ENCODE measurements at regions not wholly inside any gene's neighbourhood (a gene's known extent, or its start where the extent isn't known, plus 50 kb on each side); places are given as distances from the start of the nearest gene placed in this dataset.

DNA sequence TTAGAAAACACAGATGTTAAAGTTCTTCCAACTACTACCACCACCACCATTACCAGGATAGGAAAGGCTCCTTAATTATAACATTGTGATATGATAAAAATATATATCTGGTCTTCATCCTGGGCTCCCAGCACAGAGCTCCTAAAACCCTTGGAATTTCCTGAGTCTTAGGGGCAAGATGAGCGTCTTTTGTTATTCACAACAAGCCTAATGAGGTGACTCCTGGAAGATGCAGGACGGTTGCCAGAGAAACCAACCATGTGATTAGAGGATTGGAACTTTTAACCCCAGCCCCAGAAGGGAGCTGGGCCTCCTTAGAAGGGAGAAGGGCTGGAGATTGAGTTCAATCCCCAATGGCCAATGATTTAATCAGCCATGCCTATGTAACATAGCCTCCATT lies 148.0 kb upstream of the ADRA1B start:
- DNase-seq = no peak

GRCh38 chr5:159772698-159773061 lies 143.6 kb upstream of the ADRA1B start:
- no peak for DNase-seq

- DNase-seq = peak; percentile 56
These were observed 143.0 kb upstream of the ADRA1B start for GRCh38 chr5:159773062-159773924.

- no peak for DNase-seq
These were observed 141.7 kb upstream of the ADRA1B start for GRCh38 chr5:159774476-159775031.

DNA sequence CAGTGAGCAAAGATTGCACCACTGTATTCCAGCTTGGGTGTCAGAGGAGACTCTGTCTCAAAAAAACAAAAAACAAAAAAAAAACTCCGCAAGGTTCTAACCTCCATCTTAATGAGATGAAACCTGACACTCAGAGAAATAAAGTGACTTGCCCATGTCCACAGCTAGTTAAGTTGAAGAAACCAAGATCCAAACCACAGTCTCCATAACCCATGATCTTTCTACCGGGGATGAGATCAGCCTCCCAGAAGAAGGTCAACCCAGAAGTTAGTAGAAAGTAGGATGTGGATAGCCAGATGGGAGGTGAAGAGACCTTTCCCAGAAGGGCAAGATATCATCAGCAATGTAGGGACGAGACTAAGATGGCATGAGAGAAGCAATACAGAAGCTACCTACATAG lies 140.4 kb upstream of the ADRA1B start:
- DNase-seq = no peak

- DNase-seq = no peak
These were observed 139.1 kb upstream of the ADRA1B start for GRCh38 chr5:159777049-159777660.

- DNase-seq = no peak
These were observed 136.8 kb upstream of the ADRA1B start for GRCh38 chr5:159779481-159779880.

DNA sequence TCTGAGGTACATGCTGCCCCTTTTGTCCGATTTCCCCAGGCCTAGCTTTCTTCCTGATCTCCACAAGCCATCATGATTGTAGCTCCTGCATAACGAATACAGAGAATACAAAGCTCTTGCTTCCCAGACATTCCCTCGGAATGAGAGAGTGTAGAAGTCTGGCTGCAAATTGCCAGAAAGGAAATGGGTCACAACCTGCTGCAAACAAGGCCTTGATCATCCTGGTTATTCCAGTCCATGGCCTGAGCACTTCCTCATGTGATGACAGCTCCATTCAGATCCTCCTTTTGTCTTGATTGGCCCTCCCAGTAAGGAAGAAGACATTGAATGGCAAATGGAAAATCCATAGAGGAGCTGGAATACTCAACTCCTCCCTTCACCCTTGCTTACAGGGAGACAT lies 136.0 kb upstream of the ADRA1B start:
- no peak for DNase-seq

DNA sequence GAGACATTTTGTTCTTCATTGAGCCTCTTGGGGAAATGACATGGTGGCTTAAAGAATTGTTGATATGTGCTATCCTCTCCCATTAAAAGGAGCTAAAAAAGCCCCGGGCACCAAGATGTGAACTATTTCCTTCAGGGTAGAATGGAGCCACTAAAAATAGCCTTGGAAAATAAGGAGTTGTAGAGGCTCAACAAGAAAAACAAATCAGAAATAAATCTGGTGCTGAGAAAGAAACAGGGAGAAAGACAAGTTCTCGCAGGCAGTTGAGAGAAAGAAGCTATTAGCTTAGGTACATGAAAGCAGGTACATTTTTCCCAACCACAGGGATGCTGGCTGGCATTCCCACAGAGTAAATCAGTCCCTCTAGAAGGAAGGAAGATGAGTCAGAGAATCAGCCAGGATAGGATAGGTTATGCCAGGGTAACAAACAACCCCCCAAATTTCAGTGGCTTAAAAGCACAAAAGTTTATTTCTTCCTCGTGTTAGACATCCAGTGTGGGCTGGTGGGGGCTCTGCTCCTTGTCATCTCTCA lies 134.6 kb upstream of the ADRA1B start:
- no peak for DNase-seq

DNA sequence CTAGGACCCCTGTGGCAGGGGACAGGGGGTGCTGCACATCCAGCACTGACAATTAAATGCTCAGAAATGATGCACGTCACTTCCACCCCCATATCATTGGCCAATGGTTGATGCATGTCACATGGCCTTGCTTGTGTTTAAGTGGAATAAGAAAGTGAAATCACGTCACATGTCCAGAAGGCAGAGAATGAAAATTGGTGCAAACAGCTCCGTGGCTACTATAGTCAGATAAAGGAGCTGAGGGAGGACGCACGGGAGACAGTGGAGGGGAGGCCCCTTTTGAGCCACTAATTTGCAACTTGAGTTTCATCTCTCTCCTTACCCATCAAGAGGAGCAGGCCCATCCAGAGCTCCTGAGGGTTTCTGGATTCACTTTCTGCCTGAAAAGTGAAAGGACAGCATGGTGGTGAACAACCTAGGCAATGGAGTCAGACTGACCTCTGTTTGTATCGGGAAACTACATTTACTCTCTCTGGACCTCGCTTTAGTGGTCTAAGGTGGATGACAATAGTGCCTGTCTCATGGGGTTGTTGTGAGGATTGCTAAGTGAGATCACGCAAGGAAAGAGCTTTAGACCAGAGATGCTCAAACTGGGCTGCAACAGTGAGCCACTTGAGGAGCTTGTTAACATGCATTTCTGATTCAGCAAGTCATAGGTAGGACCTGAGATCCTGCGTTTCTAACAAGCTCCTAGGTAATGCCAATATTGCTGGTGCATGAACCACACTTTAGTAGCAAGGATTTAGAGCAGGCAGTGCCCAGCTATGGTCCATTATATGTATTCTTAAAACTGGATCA lies 133.9 kb upstream of the ADRA1B start:
- DNase-seq = no peak

GRCh38 chr5:159782995-159783300 lies 133.3 kb upstream of the ADRA1B start:
- no peak for DNase-seq

GRCh38 chr5:159783726-159784247 lies 132.5 kb upstream of the ADRA1B start:
- no peak for DNase-seq

DNA sequence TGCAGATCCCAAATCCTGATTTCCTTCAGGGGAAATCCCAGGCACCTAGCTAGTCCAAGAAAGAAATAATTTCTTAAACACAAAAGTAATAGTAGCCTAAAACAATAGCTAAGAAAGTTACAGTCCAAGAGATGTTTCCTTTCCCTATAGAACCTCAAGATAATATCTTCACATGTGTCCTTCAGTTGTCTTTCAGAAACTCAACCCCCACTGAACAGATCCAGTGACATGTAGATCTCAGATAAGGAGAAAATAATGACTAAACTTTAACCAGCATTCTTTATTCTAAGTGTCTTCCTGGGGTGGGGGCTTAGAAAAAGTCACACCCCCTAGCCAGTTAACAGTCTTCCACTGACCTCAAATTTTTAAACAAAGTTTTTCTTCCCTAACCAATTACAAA lies 131.3 kb upstream of the ADRA1B start:
- DNase-seq = no peak

GRCh38 chr5:159785656-159786055 lies 130.6 kb upstream of the ADRA1B start:
- DNase-seq = no peak

DNA sequence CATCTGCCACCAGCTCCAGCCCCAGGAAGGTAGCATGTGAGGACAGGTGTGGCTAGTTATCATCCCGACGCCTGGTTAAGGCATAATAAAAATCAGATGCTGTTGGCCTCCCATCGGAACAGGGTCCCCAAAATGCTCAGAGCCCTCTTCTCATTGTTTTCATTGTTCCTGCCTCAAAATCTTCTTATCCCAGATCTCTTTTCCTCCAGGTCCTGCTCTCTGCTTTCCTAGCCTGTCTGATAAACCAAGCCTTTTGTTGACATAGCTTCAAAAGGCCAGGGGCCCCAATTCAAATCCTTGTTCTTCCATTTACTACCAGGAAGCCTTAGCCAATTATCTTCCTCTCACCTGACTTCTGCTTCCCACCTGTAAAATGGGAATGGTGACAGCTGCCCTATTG lies 130.1 kb upstream of the ADRA1B start:
- no peak for DNase-seq

GRCh38 chr5:159786901-159787691 lies 129.2 kb upstream of the ADRA1B start:
- no peak for DNase-seq

DNA sequence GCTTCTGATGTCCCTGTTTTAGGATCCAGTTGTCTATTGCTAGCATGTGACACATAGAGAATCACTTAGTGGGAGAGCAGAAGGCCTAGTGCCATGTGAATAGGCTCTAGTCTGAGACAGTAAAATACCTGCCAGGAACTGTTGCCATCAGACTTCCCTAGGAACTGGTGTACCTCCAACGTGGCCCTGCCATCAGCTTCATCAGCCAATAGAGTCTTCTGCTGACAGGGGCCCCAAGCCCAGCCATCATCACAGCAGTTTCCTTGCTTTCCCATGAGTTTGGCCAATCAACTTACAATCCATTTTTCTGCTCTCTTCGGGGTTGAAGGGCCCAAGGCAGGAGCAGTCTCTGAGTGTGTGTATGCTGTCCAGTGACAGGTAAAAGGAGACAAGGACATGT lies 128.4 kb upstream of the ADRA1B start:
- no peak for DNase-seq

DNA sequence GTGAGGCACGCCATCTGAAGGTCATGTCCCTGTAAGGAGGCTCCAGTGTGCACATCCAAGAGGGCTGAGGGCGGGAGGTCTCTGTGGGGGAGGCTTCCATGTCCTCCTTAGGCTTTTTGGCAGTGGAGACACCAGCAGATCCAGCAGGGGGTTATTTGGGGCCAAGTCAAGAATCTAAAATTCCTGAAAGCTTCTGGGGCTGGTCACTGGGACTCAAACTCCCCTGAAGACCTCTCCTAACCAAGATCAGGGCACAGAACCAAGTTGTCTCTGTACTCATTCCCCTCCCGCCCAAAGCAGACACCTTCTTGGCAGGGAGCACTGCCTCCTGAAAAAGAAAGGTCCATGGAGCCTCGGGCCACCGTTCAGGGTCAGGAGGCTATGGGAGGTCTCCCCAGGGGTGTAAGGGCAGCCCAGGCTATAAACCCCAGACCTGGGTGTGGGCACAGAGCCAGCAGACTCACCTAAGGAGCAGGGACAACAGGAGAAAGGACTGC lies 127.4 kb upstream of the ADRA1B start:
- DNase-seq = no peak

- DNase-seq = no peak
These were observed 124.1 kb upstream of the ADRA1B start for GRCh38 chr5:159792180-159792579.

DNA sequence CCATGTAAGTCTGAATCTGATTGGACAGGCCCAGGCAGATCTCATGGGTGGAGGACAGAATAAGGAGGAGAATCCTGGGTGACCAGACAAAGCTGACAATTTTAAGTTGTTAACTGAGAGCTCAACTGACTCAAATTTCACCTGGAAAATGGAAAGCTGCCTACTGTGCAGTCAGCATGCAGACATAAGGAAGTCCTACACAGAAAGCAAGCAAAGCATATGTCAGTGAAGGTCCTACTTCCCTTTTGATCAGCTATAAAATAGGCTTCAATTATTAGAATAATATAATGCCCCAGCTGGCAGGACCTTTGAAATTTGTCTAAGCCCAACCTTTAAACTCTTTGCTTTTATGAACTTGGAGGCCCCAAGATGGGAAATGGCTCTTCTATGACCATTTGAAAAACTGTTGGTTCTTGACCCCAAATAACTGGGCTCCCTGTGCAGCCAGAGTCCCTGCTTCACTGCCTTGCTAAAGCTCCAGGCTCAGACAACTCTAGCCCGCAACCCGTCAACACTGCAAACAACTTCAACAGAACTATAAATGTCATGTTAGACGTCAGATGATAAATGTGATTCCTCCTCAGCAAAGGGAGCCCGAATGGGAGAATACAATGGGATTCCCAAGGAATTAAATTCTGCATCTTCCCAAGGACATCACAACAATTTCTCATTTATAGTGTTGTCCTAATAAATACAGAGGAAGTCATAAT lies 118.9 kb upstream of the ADRA1B start:
- no peak for DNase-seq

- DNase-seq = no peak
These were observed 116.6 kb upstream of the ADRA1B start for GRCh38 chr5:159799701-159800100.

Measured in activated CD4-positive, alpha-beta T cell treated with anti-CD3 and anti-CD28 coated beads for 1 hour (primary cell).